NOMO-1 treated with DMSO at 0.1 percent for 48 hours (cell line): ENCODE measurements at regions not wholly inside any gene's neighbourhood (a gene's known extent, or its start where the extent isn't known, plus 50 kb on each side); places are given as distances from the start of the nearest gene placed in this dataset.

Experiments used
- DNase-seq: peaks from one replicate; lab custom pipeline; 2025; ENCODE audit not compliant: unreplicated experiment; lab: John Stamatoyannopoulos, UW

GRCh38 chr17:34113089-34113488, 142.0 kb upstream of the CCL2 start:
- no peak for DNase-seq

- no peak for DNase-seq
Observed at GRCh38 chr17:34114174-34114573, 140.9 kb upstream of the CCL2 start.

GRCh38 chr17:34116306-34116705, 138.8 kb upstream of the CCL2 start:
- no peak for DNase-seq

GRCh38 chr17:34117332-34117731, 137.8 kb upstream of the CCL2 start:
- DNase-seq = no peak

GRCh38 chr17:34117811-34118210, 137.3 kb upstream of the CCL2 start:
- no peak for DNase-seq

GRCh38 chr17:34118564-34118963, 136.5 kb upstream of the CCL2 start:
- DNase-seq = no peak

GRCh38 chr17:34121311-34121710, 133.8 kb upstream of the CCL2 start:
- no peak for DNase-seq

GRCh38 chr17:34122515-34122914, 132.6 kb upstream of the CCL2 start:
- DNase-seq = no peak

GRCh38 chr17:34125010-34125409, 130.1 kb upstream of the CCL2 start:
- no peak for DNase-seq

- no peak for DNase-seq
Observed at GRCh38 chr17:34125921-34126320, 129.2 kb upstream of the CCL2 start.

- DNase-seq = no peak
Observed at GRCh38 chr17:34126496-34126895, 128.6 kb upstream of the CCL2 start.

- no peak for DNase-seq
Observed at GRCh38 chr17:34126965-34127364, 128.1 kb upstream of the CCL2 start.

GRCh38 chr17:34130544-34130943, 124.5 kb upstream of the CCL2 start:
- no peak for DNase-seq

- DNase-seq = no peak
Observed at GRCh38 chr17:34131386-34131785, 123.7 kb upstream of the CCL2 start.

GRCh38 chr17:34133350-34133749, 121.7 kb upstream of the CCL2 start:
- no peak for DNase-seq

- DNase-seq = no peak
Observed at GRCh38 chr17:34135841-34136240, 119.2 kb upstream of the CCL2 start.

GRCh38 chr17:34140006-34140405, 115.1 kb upstream of the CCL2 start:
- no peak for DNase-seq

GRCh38 chr17:34141590-34141989, 113.5 kb upstream of the CCL2 start:
- no peak for DNase-seq

- no peak for DNase-seq
Observed at GRCh38 chr17:34143430-34143829, 111.7 kb upstream of the CCL2 start.

- DNase-seq = peak; percentile 8
Observed at GRCh38 chr17:34146440-34147043, 108.5 kb upstream of the CCL2 start.

GRCh38 chr17:34151102-34151501, 104.0 kb upstream of the CCL2 start:
- no peak for DNase-seq

GRCh38 chr17:34153991-34154390, 101.1 kb upstream of the CCL2 start:
- no peak for DNase-seq

- DNase-seq = no peak
Observed at GRCh38 chr17:34154961-34155730, 99.9 kb upstream of the CCL2 start.
